Pulmonary artery endothelial cell (primary cell): ENCODE measurements at regions not wholly inside any gene's neighbourhood (a gene's known extent, or its start where the extent isn't known, plus 50 kb on each side); places are given as distances from the start of the nearest gene placed in this dataset.
"Not testable (repeated sequence)": the region's sequence is repeated elsewhere in the genome, so short reads cannot be mapped to it uniquely, and the experiment has no call there.

Experiments used
- DNase-seq: peaks from one replicate; pipeline ENCODE4 v3.0.0-alpha.2; 2011; ENCODE audit warnings: low read depth, low spot score

DNA sequence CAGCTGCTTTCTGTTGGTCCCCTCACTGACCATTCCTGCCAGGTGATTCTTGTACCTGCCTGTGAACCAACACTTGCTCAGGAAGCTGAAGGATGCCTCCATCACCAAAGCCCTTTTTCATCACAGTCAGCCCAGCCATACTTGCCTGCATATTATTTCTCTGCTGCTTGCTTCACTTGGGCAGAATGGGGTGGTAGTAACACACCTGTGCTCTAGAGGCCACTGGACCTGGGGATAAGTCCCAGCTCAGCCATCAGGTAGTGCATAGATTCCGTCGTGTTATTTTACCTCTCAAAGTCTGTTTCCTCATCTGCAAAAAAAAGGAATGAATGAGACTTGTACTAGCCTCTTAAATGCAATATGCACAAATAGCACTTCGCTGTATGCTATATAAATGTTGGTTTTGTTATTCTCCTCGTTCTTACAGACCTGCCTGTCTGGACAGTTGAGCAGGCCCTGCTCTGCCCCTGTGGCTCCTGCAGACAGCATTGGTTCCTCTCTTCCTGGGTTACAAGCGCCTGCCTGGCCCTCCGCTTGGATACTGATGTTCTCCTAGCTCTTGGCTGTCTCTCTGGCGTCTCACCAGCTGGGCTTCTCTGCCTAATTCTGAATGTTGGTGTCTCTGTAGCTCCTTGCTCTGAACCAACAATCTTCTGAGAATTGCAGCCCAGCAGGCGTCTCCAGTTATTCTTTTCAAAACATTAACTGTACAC is 151.8 kb downstream of the UNC5CL start:
- DNase-seq: no peak

- no peak for DNase-seq
Measured at GRCh38 chr6:40885139-40885774, 153.8 kb downstream of the UNC5CL start.

DNA sequence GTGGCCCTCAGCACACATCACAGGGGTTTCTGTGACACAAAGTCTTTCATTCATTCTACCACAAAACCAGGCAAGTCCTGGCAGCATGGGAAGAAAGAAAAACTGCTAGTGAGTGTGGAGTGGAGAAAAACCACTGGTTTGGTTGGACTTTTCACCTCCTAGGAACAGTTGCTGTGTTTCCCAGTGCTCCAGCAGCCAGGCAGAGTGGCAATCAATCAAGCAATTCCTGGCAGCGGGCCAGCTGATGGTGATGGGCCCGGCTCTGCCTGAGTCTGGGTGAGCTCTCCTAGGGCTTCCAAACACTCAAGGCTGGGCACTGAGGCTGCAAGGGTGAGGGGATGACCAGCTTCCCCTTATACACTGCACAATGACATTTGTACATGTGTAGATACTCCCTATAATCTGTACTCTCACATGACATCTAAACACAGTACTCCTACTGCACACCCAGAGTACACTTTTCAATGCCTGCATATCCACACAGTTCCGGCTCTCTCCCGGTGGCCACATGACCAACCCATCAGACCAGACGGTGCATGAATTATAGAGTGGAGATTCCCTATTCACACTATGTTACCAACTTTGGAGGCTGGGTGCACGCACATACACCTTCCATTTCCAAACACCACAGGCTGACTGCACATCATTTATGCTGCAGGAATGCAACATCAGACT is 156.6 kb downstream of the UNC5CL start:
- no peak for DNase-seq

- DNase-seq: no peak
Measured at GRCh38 chr6:40881501-40881900, 157.5 kb downstream of the UNC5CL start.

DNA sequence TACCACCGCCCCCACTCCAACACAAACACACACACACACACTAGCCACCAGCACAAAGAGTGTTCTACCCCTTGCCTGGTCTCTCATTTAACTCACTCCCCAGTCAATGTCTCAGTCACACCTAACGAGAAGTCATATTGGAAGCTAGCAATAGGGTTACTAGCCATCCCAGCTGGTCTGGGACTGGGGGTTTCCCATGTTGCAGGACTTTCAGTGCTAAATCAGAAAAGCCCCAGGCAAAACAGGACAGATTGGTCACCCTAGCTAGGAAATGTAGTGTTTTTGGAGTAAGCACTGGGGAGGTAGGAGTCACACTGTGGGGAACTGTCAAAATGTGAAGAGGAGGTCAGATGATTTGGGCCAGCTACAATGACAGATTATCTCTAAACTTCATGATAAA is 158.1 kb downstream of the UNC5CL start:
- no peak for DNase-seq

GRCh38 chr6:40879169-40879568 is 159.9 kb downstream of the UNC5CL start:
- no peak for DNase-seq

GRCh38 chr6:40877362-40877761 is 161.7 kb downstream of the UNC5CL start:
- DNase-seq: no peak

- no peak for DNase-seq
Measured at GRCh38 chr6:40876336-40876735, 162.7 kb downstream of the UNC5CL start.

DNA sequence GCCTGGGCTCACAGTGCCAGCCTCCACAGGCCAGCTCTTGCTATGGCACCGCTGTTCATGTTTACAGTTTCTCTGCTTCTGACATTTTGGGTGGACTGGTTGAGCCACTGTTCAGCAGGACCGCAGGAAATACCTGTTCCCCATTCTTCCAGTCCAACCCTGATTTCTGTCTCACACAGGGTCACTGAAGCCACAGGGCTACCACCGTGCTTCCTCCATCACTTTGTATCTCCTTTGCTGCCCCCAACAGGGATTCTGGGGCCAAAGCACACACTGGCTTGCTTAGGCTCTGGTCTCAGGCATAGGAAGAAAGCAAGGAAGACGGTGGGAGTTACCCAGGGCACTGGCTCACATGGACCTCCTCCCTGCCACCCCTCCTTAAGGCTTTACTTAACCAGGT is 164.5 kb downstream of the UNC5CL start:
- no peak for DNase-seq

- no peak for DNase-seq
Measured at GRCh38 chr6:40871424-40871823, 167.6 kb downstream of the UNC5CL start.

- not testable (repeated sequence) for DNase-seq
Measured at GRCh38 chr6:40868089-40868865, 170.7 kb downstream of the UNC5CL start.

DNA sequence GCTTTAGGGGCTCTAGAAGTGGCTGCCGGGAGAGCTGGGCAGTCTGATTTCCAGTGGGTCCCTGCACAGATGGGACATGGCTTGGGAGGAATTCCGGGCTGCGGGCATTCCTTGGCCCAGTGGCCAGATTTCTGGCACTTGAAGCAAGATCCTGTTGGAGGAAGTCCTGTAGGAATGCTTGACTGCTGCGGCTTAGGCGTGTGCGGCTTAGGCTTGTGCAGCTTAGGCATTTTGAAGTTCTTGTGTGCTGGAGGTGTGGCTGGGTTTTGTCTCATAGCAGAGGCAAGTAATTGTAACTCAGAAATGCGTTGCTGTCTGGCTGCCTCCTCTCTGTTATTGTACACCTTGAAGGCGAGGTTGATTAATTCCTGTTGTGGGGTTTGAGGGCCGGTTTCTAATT is 171.5 kb downstream of the UNC5CL start:
- not testable (repeated sequence) for DNase-seq

- DNase-seq: not testable (repeated sequence)
Measured at GRCh38 chr6:40865259-40865658, 173.8 kb downstream of the UNC5CL start.

GRCh38 chr6:40860443-40860842 is 178.6 kb downstream of the UNC5CL start:
- no peak for DNase-seq

GRCh38 chr6:40856271-40856670 is 182.8 kb downstream of the UNC5CL start:
- DNase-seq: no peak

DNA sequence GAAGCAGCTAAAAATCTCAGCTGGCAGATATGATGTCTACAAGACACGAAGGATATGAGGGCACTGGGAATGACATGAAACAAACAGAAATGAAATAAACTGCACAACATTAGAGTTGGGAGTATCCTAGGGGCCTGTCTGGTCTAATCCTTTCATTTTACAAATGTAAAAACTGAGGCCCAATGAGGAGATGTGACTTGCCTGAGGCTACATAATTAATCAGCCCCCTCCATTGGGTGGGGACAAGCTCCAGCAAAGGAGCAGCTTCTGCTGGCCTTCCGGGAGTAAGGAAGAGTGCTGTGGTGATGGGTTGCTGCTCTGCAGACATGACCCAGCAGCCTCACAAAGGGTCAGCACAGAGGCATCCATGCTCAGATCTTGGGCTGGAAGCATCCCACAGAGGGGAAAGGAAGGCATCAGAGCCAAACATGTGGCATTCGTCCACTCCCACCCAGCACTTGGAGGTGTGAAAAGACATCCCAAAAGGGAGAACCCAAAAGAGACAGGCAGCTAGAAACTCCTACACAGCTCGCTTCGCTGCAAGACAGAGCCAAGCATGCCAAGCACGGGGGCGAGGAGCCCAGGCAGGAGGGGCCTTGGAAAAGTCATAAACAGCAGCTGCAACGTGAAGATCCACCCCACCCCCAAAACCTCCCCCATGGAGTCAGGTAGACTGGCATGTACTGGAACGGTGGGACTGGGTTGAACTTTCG is 183.7 kb downstream of the UNC5CL start:
- no peak for DNase-seq

GRCh38 chr6:40854592-40854991 is 184.4 kb downstream of the UNC5CL start:
- no peak for DNase-seq

DNA sequence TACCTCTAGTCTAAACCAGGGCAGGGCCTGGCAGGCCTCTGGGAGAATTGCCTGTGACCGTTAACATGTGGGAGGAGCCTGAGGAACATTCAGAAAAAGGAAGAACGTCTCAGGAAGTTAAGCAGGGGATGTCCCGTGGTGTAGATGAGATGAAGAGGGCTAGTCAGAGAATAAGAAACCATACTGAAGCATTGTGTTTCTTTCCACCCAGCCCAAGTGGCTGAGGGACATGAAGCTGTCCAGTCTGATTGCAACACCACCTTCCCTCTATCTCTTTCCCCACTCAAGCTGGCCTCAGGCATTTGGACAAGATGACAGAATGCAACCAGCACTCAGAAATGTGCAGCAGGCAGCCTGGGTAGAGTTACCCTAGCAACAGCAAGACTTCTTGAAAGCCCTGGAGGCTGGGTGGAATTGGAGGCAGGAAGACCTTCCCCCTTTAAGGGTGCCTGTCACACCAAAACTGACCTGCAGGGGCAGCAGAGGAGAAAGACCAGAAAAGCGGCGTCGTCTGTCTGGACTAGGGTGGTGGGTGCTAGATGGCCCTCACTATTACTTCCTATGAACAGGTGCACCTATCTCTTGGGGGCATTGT is 186.1 kb downstream of the UNC5CL start:
- DNase-seq: no peak

GRCh38 chr6:40849546-40849945 is 189.5 kb downstream of the UNC5CL start:
- no peak for DNase-seq

GRCh38 chr6:40848868-40849514 is 190.0 kb downstream of the UNC5CL start:
- no peak for DNase-seq
